BJ (cell line): ENCODE measurements at regions not wholly inside any gene's neighbourhood (a gene's known extent, or its start where the extent isn't known, plus 50 kb on each side); places are given as distances from the start of the nearest gene placed in this dataset.

Experiments used
- CTCF ChIA-PET: fragments of 350-600 bp; formaldehyde crosslinking; extraction: SDS; loops from one replicate; lab custom pipeline; 2021; ENCODE audit warnings: antibody characterized with exemption, inconsistent platforms; lab: Yijun Ruan, JAX
- POLR2A ChIA-PET: fragments of 300-600 bp; sonication (Branson Sonifier 250); formaldehyde crosslinking; extraction: SDS; loops from one replicate; lab custom pipeline; 2021; ENCODE audit warnings: antibody characterized with exemption; lab: Charles Lee
- DNase-seq: peaks from one replicate; pipeline ENCODE4 v3.0.0-alpha.2; 2011; ENCODE audit warnings: low read depth
- H3K27me3 ChIP-seq: 2 replicates; pipeline ENCODE4 v1.6.0; 2011; ENCODE audit warnings: low read length; ENCODE audit not compliant: control insufficient read depth, insufficient read depth
- H3K36me3 ChIP-seq: 2 replicates; pipeline ENCODE4 v1.5.1; 2011; ENCODE audit warnings: low read length; ENCODE audit not compliant: control insufficient read depth, insufficient read depth
- H3K4me3 ChIP-seq: 2 replicates; pipeline ENCODE4 v1.5.1; 2011; ENCODE audit warnings: low read depth, mild to moderate bottlenecking, control low read depth, low read length
- TF ChIP-seq, protein P1 (sequence below): IDR thresholded peaks from 2 replicates; pipeline ENCODE4 v1.5.1; 2011; ENCODE audit warnings: low read depth, mild to moderate bottlenecking, control low read depth, inconsistent platforms, low read length, moderate library complexity; ENCODE audit not compliant: insufficient read depth

DNA sequence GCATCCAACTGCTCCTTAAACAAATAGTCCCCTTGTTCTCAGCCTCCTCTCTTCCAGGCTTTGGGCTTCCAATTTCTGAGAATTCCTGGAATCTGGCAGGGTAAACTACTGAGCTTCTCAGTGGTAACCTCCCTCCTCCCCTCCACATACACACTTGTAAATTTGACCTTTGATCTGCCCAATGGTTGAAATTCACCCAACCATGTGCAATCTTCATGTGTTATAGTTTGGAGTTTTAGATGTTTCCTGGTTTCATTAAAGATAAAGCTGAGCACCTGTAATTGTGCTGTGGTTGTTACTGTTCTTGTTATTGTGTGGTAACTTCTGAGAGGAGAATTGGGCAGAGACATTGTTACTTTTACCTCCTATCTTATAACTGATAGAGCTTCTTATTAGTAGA is 328.4 kb downstream of the TPBG start:
- Histone ChIP-seq H3K36me3 (no peaks in the 10 kb centered on the region), H3K27me3 (no peaks in the 10 kb centered on the region; the same call in 1 of the 2 replicates), H3K4me3 (no peak overlapping the region)
- TF ChIP-seq, protein P1, sequence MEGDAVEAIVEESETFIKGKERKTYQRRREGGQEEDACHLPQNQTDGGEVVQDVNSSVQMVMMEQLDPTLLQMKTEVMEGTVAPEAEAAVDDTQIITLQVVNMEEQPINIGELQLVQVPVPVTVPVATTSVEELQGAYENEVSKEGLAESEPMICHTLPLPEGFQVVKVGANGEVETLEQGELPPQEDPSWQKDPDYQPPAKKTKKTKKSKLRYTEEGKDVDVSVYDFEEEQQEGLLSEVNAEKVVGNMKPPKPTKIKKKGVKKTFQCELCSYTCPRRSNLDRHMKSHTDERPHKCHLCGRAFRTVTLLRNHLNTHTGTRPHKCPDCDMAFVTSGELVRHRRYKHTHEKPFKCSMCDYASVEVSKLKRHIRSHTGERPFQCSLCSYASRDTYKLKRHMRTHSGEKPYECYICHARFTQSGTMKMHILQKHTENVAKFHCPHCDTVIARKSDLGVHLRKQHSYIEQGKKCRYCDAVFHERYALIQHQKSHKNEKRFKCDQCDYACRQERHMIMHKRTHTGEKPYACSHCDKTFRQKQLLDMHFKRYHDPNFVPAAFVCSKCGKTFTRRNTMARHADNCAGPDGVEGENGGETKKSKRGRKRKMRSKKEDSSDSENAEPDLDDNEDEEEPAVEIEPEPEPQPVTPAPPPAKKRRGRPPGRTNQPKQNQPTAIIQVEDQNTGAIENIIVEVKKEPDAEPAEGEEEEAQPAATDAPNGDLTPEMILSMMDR, result no peak
- no peak for DNase-seq
- POLR2A ChIA-PET, result no interaction called here
- CTCF ChIA-PET, result interaction anchor here (1.6 to 1.8 kb wide), 2 partner anchors 11 to 18 kb away, joined by 4 to 5 read pairs; no protein-coding TSS in a partner anchor

DNA sequence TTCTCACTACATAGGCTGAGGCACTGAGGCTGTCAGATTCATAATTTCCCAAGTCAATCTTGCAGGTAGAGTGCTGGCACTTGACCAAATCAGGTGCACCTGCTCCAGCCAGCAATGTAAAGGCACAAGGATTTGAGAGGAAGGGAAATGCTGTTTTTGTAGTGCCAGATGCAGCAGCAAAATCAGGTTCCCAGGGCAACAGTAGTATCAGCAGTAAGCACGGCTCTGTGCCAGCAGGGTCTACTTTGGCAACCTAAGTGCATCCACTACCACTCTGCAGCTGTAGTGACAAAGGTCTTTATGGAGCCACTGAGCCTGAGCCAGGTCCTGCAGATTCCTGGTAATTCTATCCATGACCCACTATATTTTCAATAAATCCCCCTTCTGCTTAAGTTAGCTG is 329.5 kb downstream of the TPBG start:
- Histone ChIP-seq H3K4me3 (no peak overlapping the region), H3K27me3 (no peaks in the 10 kb centered on the region; the same call in 1 of the 2 replicates), H3K36me3 (no peaks in the 10 kb centered on the region)
- POLR2A ChIA-PET, result no interaction called here
- CTCF ChIA-PET, result interaction anchor here (1.1 kb wide), 1 partner anchor 10 kb away, joined by 3 read pairs; no protein-coding TSS in a partner anchor
- no peak for DNase-seq
- TF ChIP-seq, protein P1, result no peak

DNA sequence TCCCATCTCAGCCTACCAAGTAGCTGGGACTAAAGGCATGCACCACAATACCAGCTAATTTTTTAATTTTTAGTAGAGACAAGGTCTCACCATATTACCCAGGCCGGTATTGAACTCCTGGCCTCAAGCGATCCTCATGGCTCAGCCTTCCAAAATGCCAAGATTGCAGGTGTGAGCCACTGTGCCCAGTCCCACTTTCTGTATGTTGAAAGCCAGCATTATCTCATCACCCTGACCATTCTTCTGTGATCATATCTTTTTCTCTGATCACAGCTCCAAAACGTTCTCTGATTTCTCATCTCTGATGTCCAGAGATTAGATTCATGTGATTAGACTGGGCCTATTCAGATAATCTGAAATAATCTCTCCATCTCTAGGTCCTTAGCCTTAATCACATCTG is 337.7 kb downstream of the TPBG start:
- Histone ChIP-seq H3K27me3 (no peaks in the 10 kb centered on the region), H3K36me3 (no peaks in the 10 kb centered on the region), H3K4me3 (no peak overlapping the region)
- no peak for DNase-seq
- ChIA-PET CTCF (interaction anchor here (0.6 to 1.0 kb wide), 2 partner anchors 356 to 437 kb away, joined by 3 read pairs; no protein-coding TSS in a partner anchor), POLR2A (no interaction called here)
- TF ChIP-seq, protein P1, result no peak

DNA sequence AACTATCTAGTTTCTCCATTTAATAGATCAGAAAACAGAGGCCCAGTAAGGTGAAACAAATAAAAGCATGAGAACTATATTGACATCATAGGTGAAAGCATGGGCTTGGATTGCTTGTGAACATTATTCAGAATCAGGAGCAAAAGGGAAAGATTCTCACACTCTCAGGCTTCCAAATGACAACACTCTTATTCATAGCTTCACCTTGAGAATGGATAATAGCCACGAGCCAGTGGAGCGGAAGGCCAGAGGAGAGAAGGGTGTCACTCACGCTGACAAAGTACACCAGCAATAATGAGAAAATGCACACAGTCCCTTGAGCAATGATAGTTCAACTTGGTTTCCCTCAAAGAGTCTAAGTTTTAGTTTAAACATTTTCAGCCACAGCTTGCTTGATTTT is 339.0 kb downstream of the TPBG start:
- ChIA-PET POLR2A (no interaction called here), CTCF (no interaction called here)
- no peaks in the 10 kb centered on the region for H3K27me3 ChIP-seq
- H3K36me3 ChIP-seq, result no peaks in the 10 kb centered on the region
- DNase-seq, result no peak
- H3K4me3 ChIP-seq, result no peak overlapping the region
- TF ChIP-seq, protein P1, result no peak

DNA sequence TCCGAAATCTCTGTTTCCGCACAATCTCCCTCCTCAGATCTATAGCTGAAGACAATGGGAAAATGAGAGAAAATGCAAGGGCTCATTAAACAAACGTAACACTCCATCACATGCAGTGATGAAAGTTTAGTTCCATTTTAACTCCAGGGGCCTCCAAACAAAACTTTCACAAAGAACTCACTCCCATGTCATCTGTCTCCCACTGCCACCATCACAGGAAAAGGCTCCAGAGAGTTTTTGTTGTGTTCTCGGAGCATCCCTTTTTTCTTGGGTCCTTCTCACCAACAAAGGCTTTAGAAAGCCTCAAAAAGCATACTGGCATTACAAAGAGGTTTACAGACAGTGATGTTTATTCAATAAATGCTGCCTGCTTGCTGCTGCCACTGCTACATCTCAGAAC is 339.6 kb downstream of the TPBG start:
- DNase-seq, result no peak
- CTCF ChIA-PET, result interaction anchor here (0.9 kb wide), 1 partner anchor 9 kb away, joined by 3 read pairs; no protein-coding TSS in a partner anchor
- TF ChIP-seq, protein P1, result no peak
- Histone ChIP-seq H3K36me3 (no peaks in the 10 kb centered on the region), H3K27me3 (no peaks in the 10 kb centered on the region), H3K4me3 (no peak overlapping the region)
- POLR2A ChIA-PET, result no interaction called here
